HG03378 (cell line): ENCODE measurements at regions not wholly inside any gene's neighbourhood (a gene's known extent, or its start where the extent isn't known, plus 50 kb on each side); places are given as distances from the start of the nearest gene placed in this dataset.

ENCODE experiments used
- ATAC-seq: cut with Tn5 transposase; IDR thresholded peaks from one replicate; pipeline ENCODE4 v1.9.1; 2021; ENCODE audit warnings: mild to moderate bottlenecking, moderate library complexity; ENCODE audit not compliant: unreplicated experiment

DNA sequence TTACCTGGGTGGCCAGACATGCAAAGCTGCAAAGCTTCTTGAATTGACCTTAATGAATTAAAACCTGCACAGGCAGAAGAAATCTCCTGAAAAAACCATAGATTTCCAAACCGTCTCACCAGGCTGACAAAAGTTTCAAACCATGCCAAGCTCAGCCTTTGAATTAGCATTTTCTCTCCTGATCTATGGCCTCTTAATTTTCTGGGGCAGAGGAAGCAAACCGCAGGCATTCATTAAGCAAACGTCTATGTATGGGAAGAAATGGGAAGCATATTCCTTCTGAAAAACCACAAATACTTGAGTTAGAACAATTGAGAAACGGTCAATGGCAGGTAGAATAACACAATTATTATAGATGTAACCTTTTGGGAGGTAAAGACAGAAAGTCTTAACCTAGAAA lies 500.2 kb upstream of the NR2F2 start:
- no peak for ATAC-seq

DNA sequence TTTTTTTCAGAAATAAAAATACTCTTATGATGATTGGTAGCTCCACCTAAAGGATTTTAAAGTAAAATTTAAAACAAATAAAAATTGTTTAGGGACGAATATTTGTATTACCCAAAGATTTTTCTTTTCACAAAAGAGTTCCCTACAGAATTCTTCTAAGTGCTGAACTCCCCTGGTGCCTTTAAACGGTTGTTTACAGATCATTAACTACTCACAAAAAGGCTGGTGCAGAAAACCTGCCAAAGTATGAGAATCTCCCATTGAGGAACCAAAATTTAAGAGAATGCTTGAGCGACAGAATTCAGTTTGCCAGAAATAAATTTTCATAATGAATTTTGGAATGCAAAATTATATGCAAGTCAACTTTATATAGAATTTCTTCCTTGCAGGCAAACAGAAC lies 497.8 kb upstream of the NR2F2 start:
- ATAC-seq: no peak

DNA sequence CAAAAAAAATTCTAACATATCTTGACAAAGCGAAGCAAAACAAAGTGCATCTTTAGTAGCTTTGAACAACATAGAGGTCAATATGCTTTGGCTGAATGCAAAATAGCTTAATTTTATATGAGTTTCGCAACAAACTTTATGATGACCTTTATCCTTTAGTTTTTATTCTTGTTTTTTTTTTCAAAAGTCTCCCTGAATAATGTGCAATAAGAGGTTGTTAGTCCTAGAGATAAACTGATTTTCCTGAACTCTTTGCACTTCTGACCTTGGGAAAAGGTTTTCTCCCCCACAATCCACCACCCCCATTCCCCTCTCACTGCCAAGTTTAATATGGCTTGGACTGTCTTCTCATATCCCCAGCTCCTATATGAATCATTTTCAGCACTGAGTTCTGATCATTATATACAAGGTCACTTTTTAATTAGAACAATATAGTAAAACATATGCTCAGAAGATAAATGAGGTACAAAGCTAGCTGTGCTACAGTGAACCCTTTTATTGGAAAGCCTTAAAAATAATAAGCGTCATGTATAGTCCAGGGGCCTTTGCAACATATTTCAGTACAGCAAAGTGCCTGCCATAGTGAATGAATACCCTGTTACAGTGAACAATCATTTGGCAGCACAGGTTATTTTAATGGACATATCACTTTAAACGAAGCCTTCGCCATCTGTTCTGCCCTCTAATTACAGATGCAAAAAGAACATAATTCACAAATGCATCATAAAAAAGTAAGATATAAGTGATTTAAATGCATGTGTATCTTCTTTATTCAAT lies 496.3 kb upstream of the NR2F2 start:
- ATAC-seq: no peak

DNA sequence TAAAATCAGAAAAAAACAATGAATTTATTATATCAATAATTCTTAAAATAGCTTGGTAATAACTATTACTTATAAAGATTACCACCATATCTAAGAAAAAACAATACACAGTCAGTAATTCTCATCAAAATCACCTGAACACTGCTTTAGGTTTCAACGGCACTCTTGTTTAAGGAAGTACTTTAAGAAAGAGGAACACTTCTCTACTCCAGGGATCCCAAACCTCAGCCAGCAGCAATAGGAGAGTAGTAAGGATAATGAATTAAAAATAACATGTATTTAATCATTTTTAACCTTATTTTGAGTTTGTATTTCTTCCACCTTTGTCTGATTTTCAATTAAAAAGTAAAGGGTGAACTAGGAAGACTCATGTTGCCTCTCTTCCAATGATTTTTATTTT lies 494.0 kb upstream of the NR2F2 start:
- ATAC-seq: no peak

DNA sequence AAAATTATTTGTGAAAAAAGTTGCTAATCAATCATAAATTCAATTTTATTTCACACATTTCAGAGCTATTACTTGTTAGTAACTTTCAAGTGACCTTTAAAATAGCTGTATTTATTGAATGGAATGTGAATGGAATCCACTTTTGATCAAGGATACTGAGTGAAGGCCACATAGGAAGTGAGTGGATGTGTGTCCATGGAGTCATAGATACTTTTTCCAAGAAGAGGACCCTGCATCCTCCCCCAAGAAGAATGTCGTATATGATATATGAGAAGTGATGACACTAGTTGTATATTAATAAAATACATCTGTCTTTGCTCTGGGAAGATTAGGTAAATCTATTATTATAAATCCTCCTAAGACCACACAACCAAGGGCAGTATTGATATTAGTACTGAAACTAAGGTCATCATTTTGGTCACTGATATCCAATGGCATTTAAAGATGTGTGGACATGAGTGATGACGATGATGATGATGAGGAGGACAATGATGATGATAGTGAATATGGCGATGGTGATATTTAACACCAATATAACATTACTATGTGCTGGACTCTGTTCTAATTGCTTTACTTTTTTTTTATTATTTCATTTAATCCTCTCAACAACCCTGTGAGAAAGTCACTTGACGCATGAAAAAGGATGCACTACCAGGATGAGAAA lies 493.0 kb upstream of the NR2F2 start:
- no peak for ATAC-seq

DNA sequence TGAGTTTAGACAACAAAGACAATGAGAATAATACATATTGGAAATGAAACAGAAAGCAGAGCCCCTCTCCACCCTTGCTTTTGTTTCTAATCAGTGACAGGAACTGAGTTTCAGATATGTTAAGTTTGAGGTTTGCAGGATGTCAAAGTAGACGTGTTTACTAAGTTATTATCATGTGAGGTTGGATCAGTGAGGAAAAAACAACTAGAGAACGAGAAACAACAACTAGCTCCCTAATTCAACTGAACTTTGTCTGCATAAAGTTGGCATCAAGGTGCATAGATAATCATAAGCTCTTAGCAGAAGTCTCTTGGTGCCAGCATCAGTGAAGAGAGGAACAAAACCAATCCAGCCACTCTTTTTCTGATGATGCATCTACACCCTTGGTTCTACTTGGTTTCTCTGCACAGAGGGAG lies 491.1 kb upstream of the NR2F2 start:
- peak; percentile 96 for ATAC-seq

DNA sequence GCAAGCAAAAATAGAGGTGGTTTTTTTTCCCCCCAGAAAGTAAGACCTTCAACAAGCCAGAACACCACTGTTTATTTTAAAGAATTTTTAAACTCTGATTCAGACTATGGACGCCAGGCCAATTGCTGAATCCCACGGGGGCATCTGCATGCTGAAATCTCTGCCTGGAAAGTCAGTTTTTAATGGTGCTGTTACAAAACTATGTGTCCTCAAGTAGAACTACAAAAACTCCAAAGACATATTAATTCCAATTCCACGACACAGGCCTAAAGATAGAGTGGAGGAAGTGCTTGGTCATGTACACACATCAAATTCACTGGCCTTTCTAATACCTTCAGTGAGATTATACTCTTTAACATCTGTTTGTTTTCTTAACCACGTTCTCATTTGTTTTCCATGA lies 490.5 kb upstream of the NR2F2 start:
- no peak for ATAC-seq

DNA sequence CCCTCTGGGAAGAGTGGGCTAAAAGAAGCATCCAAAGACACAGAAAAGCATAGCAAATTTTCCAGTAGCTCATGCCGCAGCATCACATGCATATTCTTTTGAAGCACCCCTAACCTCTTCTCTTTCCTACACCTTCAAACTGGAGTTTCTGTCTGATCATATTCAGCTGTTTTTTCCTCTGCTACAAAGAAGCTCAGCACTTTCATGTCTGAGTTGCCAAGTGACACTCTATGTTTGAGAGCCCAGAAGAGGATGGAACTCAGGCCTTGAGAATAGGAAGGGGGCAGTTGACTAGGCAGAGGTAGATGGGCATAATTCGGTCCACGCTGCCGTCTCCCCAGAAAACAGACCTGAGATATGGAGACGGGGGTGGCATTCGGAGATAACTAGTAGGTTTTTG lies 489.6 kb upstream of the NR2F2 start:
- no peak for ATAC-seq

DNA sequence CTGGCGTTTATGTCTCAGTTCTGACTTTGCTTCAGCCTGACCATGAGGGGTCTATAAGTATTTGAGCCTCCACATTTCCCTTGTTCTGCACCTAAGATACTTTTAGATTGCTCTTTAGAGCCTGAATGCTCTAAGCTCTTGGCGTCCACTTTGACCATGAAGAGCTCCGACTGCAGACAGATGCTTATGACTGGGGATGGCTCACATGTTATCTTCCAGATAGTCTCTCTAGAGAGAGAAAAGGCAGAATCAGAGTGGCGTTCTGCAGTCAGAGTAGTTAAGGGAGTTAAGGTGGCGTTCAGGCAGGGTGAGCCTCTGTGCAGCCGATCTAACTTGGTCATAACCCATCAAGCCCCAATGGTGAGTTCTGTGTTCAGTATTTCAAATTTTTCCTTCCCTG lies 487.9 kb upstream of the NR2F2 start:
- ATAC-seq: no peak

DNA sequence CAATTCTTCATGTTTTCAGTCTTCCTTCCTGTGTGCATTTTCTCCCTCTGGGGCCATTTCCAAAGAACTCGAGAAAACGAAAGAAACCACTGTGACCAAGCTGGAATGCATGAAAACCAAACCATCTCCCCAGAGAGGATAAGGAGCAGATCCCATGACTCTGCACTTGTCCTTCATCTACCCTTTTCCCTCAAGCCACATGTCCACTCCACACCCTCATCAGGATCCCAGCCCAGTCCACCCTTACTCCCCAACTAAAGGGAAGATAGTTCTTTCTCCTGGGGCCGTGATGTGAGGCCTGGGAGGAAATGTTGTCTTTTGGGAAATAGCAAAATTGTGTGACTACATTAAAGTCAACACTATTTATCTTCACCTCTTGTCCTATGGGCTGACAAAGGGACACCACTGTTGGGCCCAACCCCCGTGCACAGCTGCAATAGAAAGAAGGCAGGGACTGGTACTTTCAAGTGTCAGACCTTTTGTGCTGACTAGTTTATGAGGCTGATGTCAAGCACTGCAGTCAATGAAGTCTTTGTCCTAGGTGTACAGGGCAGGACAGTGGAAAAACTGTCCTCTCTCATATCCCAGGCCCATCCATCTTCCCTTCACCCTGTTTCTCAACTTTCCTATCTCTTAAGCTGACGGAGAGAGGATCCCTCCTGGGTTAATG lies 487.1 kb upstream of the NR2F2 start:
- ATAC-seq: no peak

DNA sequence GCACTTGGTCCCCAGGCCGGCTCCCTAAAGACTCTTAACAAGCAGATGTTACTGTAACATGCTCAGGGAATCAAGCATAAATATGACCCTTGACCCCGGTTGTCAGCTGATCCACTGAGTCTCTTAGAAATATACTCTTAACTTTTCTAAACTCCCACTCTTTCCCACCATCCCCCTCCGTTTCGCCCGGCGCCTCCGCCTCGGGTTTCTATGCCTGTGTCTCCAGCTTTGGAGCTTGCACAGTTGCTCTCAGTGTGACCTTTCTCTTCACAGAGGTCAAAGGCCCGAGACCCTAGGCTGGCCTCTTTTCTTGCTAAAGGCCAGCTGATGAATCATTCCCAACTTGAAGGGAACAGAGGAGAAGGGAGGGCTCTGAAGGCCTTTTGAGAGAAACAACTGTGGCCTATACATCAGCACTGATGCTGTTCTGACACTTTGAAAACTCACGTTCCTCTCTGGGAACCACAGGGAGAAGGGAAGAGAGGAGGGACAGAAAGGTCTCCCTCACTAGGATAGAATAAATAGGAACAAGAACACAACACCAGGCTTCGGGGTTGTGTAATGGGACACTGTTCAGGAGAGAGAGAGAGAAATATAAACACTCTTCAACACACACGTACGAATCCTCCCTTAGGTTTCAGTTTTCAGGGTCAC lies 484.5 kb upstream of the NR2F2 start:
- ATAC-seq: no peak

DNA sequence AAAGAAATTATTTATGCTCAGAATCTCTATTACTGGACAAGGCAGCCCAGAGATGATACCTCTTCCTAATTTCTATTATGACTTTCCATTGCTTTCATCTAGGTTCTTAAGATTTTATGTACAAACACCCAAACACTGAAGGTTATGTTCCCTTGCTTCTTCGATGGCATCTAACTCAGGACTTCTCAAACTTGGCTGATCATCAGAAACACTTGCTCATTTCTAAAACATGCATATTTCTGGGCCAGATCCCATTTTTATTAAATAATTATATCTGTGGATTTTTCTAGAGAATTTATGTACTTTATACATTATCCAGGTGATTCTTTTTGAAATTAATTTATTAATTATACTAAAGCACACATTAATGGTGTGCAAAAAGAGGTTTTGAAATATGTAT lies 482.4 kb upstream of the NR2F2 start:
- ATAC-seq: no peak

DNA sequence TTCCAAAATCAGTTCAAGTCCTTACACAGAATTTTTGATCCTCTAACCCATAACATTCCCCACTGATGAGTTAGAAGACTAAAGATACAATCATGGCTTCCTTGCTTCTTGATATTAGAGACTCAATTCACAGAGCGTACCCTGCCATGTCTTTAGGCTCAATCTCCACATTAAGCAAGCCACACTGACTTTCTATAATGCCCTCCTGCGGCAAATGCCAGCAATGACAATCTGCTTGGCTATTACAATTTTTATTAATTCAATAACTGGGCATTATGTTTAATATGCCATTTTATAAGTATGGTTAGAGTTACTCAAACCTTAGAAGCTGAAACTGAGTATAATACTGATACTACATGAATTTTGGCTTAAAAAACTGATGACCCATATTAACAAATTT lies 479.7 kb upstream of the NR2F2 start:
- ATAC-seq: no peak

DNA sequence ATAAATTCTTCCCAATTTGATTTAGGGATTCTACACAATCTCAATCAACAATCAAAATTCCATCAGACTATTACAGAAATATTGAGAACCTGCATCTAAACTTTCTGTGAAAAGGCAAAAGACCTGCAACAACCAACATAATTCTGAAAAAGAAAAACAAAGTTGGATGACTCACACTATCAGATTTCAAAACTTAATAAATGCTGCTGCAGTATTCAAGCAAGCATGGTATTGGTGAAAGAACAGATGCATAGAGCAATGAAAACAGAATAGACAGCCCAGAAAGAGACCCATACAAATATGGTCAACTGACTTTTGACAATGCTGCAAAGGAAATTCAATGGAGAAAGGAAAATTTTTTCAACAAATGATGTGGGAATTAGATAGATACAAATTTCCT lies 477.1 kb upstream of the NR2F2 start:
- ATAC-seq: no peak

DNA sequence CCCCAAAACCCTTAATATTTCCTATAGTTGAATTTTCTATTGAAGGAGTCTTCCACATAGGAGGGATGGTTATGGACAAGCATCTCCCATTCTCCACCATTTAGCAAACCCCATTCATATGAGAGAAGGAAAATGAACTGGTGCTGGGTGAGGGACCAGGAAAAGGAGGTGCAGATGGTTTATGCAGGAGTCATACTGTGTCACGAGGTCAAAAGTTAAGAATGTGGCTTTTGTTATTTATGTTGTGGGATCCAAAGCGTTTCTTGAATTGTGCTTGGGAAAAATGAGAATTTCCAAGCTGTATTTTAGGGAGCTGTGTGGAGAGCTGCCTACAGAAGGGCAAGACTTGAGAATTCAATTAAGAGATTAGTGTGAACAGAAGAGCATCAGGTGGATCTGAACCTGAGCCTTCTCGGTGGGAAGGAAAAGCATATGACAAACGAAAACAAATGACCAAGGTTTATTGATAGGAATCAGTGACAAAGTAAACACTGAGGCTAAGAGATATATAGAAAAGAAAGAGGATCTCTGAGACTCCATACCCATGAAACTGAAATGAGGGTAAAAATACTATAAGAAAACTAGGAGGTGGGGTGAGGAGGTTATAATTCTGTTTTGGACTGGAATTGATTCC lies 473.3 kb upstream of the NR2F2 start:
- no peak for ATAC-seq

DNA sequence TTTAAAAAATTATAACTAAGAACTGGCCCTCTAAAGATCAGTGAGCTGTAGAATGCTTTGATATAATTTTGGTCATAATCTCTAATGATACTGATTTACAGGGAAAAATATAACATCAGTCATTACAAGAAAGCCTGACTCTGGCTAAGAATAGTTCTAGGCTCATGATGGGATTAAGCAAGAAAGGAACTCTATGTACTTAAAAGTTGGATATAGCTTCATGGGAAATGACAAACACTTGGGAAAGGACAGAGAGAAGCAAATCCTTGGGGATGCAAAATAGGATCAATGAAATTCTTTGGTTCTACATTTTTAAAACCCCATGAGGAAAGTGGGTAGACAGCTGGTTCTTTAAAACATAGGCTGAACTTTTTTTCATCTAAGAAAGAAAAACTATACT lies 472.7 kb upstream of the NR2F2 start:
- no peak for ATAC-seq

DNA sequence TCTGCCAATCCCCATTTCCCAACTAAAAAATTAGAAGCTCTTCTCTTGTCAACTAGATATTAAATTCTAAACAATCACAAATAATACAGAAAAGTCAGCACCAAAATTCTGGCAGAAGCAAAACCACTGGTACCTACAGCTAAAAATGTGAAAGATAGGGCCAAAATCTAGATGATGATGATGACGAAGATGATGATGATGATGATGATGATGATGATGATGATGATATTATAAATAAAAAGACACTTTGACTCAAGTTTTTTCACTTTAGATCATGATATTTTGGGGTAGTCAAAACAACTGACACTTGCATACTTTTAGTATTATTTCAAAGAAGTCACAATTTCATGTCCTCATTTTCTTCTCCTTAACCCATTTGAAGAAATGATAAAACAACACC lies 470.1 kb upstream of the NR2F2 start:
- ATAC-seq: no peak

DNA sequence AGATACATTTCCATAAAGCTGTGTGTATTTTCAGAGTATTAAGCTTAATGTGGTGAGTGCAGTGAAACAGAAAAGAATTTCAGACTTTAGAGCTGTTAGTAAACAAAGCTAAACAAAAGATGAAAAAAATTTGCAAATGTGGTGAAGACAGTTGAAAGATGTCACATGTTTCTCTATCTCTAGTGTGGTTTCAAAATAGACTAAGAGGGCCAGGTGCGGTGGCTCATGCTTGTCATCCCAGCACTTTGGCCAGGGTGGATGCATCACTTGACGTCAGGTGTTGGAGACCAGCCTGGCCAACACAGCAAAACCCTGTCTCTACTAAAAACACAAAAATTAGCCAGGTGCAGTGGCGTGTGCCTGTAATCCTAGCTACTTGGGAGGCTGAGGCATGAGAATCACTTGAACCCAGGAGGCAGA lies 466.0 kb upstream of the NR2F2 start:
- peak; percentile 79 for ATAC-seq

DNA sequence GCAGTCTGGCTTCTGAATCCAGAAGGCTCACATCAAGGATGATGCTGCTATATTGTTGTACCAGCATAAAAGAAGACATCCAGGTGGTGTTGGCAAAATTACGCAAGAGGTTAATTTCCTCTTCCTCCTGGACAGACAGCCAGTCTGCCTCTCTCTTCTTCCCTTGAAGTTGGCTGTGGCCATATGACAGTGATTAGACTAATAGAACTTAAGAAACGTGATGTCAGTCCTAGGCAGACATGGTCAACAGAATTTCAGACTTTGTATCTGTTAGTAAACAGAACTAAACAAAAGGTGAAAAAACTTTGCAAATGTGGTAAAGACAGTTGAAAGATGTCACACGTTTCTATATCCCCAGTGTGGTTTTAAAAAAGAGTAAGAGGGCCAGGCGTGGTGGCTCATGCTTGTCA lies 465.2 kb upstream of the NR2F2 start:
- ATAC-seq: no peak

DNA sequence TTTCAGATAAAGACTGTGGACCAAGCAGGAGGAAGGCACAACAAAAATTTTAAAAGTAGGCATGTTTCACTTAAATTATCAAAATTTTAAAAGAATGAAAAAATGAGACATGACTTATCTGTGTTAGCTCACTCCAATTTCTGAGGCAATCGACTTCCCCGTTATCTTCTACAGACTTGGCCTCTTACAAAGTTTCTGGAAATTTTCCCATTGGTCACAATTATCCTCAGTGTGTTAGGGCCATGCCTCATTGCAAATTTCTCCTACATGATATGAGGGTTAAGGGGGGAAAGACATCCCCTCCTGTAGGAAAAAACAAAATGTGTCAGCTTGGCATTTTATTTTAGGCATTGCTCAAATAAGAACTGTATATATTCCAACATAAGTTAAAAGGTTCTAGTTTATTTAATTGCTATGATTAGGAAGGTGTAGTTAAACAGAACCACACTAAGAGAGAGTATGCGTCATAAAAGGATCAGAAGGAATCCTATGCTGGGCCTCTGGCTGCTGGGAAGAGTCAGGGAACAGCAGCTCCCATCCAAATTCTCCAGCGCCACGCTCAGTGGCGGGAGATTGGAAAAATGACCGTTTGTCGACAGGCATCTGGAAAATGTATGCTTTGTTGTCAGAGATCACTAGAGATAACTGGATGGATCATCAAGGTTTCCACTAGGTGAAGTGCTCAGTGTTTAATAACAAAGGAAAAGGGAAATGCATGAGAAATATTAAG lies 463.6 kb upstream of the NR2F2 start:
- no peak for ATAC-seq

DNA sequence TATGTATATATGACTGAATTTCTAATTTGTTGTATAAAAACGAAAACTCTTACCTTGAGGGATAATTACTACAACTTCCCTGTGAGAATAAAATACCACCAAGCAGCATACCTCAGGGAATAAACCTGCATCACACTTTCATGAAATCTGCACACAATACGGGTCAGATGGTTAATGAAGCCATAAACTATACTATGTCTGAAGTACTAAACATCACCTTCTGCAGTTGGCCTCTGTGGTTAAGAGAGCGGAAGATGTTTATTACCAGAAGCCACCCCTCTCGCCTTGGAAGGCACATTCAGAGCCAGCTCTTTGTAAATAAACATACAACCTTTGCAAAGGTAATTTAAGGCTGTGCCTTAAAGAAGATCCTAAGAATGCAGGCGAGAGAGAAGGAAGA lies 462.1 kb upstream of the NR2F2 start:
- ATAC-seq: no peak
